ENCODE measurements at regions not wholly inside any gene's neighbourhood (a gene's known extent, or its start where the extent isn't known, plus 50 kb on each side); places are given as distances from the start of the nearest gene placed in this dataset.
"Not testable (repeated sequence)": the region's sequence is repeated elsewhere in the genome, so short reads cannot be mapped to it uniquely, and the experiment has no call there.

DNA sequence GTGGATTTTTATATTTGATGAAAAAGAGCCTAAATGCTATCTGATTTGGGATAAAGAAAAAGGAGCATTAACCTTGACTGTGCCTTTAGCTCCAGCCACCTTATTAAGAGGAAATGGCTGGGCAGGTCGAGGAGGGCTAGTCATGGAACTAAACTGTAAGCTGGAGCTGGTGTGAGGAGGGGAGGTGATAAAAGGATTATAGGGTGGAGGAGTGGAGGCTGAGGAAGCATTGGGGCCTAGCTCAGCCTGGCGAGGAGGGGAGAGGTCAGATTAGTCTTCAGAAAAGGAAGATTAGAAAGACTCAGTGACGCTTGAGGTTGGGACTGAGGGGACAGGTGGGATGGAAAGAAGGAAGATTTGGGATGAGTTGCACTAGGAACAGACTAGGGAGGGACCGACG, 222.7 kb downstream of the OTOP1 start:
- H3K9me3 Mint-ChIP-seq; H3K4me3 Mint-ChIP-seq; DNase-seq; H3K27me3 Mint-ChIP-seq; POLR2A ChIA-PET; H3K4me1 Mint-ChIP-seq; H3K36me3 Mint-ChIP-seq (ENCODE audit: low read depth); H3K27ac Mint-ChIP-seq; CTCF ChIA-PET: not testable (repeated sequence)

DNA sequence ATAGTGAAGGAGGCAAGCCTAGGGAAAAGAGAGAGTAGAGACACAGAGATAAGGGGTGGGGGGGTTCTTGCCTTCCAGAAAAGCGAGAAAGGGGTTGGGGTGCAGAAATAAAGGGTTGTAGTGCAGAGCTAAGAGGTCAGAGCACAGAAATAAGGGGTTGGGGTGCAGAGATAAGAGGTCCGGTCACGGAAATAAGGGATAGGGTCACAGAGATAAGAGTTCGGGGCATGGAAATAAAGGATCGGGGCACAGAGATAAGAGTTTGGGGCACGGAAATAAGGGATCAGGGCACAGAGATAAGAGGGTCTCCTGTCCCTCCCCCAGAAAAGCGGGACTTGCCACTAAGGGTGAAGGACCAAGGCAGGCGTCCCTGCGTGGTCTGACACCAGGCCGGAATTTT, 222.0 kb downstream of the OTOP1 start:
- POLR2A ChIA-PET, H3K9me3 Mint-ChIP-seq: not testable (repeated sequence)

DNA sequence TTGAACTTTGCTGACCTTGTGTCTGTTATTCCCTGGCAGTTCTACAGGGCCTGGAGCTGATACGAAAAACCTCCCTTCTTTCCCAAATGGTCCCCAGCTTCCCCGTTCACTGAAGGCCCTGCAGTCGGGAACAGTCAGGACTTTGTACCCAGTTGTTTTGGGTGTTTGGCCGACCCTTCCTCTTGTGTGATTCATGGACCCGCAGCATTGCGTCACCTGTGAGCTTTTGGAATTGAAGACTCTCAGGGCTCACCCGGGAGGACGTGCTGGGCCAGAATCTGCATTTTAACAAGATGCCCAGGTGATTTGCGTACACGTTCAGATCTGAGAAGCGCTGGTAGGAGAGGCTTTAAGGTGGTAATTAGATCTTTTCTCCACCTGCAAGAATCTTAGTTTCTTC, 220.4 kb downstream of the OTOP1 start:
- H3K27me3 Mint-ChIP-seq; H3K36me3 Mint-ChIP-seq (ENCODE audit: low read depth); POLR2A ChIA-PET; H3K9me3 Mint-ChIP-seq; CTCF ChIA-PET; DNase-seq; H3K27ac Mint-ChIP-seq; H3K4me3 Mint-ChIP-seq; H3K4me1 Mint-ChIP-seq: not testable (repeated sequence)

More for the DNA sequence above, 222.0 kb downstream of the OTOP1 start:
- H3K27ac Mint-ChIP-seq; CTCF ChIA-PET; H3K36me3 Mint-ChIP-seq (ENCODE audit: low read depth); H3K4me3 Mint-ChIP-seq; H3K4me1 Mint-ChIP-seq; DNase-seq; H3K27me3 Mint-ChIP-seq: not testable (repeated sequence)

DNA sequence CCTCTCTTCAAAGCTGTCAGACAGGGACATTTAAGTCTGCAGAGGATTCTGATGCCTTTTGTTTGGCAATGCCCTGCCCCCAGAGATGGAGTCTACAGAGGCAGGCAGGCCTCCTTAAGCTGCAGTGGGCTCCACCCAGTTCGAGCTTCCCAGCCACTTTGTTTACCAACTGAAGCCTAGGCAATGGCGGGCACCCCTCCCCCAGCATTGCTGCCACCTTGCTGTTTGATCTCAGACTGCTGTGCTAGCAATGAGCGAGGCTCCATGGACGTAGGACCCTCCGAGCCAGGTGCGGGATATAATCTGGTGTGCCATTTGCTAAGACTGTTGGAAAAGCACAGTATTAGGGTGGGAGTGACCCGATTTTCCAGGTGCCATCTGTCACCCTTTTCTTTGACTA, 207.7 kb downstream of the OTOP1 start:
- CTCF ChIA-PET; H3K27ac Mint-ChIP-seq; H3K4me1 Mint-ChIP-seq; H3K4me3 Mint-ChIP-seq; POLR2A ChIA-PET; H3K9me3 Mint-ChIP-seq; H3K36me3 Mint-ChIP-seq (ENCODE audit: low read depth); DNase-seq: not testable (repeated sequence)
- peaks cover 23% of the 10 kb centered on the region for H3K27me3 Mint-ChIP-seq

GRCh38 chr4:4021161-4021560, 205.6 kb downstream of the OTOP1 start:
- H3K9me3 Mint-ChIP-seq; H3K36me3 Mint-ChIP-seq (ENCODE audit: low read depth); CTCF ChIA-PET; H3K4me3 Mint-ChIP-seq; H3K4me1 Mint-ChIP-seq; H3K27ac Mint-ChIP-seq; DNase-seq; POLR2A ChIA-PET: not testable (repeated sequence)
- peaks cover 19% of the 10 kb centered on the region for H3K27me3 Mint-ChIP-seq

DNA sequence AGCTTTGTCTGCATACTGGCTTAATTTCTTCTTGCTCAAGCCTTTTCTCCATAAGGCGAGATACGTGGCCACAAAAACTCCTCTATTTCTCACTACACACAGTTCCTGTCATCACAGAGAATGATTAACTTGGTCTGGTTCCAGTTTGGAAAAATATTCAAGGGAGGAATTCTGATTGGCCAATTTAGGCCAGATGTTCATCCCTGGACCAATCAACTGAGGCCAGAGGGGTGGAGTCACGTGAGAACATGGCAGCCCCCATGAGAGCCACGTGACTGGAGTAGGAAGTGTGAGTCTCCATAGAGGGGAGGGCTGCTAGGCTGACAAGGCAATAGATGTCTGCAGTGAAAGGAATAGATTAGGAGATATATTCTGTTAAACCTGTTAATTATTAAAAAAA, 200.0 kb downstream of the OTOP1 start:
- H3K4me1 Mint-ChIP-seq; POLR2A ChIA-PET; H3K9me3 Mint-ChIP-seq; DNase-seq; H3K4me3 Mint-ChIP-seq; CTCF ChIA-PET; H3K27me3 Mint-ChIP-seq; H3K27ac Mint-ChIP-seq; H3K36me3 Mint-ChIP-seq (ENCODE audit: low read depth): not testable (repeated sequence)

DNA sequence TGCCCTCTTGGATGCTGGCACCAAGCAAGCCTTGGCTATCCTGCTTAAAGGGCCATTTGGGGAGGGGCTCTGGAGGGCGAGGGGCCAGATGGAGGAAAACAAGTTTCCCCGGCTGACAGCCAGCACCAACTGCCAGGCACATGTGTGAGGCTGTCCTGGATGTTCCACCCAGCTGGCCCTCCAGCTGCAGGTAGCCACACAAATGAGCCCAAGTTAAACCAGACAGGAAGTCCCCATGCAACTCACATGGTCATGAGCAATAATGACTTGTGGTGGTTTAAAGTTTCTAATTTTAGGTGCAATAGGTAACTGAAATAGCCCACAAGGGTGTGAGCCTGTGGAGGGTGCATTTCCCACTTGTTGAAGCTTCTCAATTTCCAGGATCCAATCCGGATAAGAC, 198.0 kb downstream of the OTOP1 start:
- DNase-seq; POLR2A ChIA-PET; H3K27ac Mint-ChIP-seq; H3K4me1 Mint-ChIP-seq; CTCF ChIA-PET; H3K36me3 Mint-ChIP-seq (ENCODE audit: low read depth); H3K27me3 Mint-ChIP-seq; H3K9me3 Mint-ChIP-seq; H3K4me3 Mint-ChIP-seq: not testable (repeated sequence)

- POLR2A ChIA-PET; H3K36me3 Mint-ChIP-seq (ENCODE audit: low read depth); H3K4me1 Mint-ChIP-seq; H3K9me3 Mint-ChIP-seq; CTCF ChIA-PET; DNase-seq; H3K27me3 Mint-ChIP-seq; H3K27ac Mint-ChIP-seq; H3K4me3 Mint-ChIP-seq: not testable (repeated sequence)
These were observed 196.2 kb downstream of the OTOP1 start for GRCh38 chr4:4030509-4030908.

- H3K4me1 Mint-ChIP-seq; POLR2A ChIA-PET; DNase-seq; CTCF ChIA-PET; H3K27me3 Mint-ChIP-seq; H3K27ac Mint-ChIP-seq; H3K9me3 Mint-ChIP-seq; H3K4me3 Mint-ChIP-seq; H3K36me3 Mint-ChIP-seq (ENCODE audit: low read depth): not testable (repeated sequence)
These were observed 195.1 kb downstream of the OTOP1 start for GRCh38 chr4:4031446-4032135.

- CTCF ChIA-PET; H3K9me3 Mint-ChIP-seq; POLR2A ChIA-PET; H3K4me1 Mint-ChIP-seq; H3K4me3 Mint-ChIP-seq; H3K27ac Mint-ChIP-seq; DNase-seq; H3K27me3 Mint-ChIP-seq; H3K36me3 Mint-ChIP-seq (ENCODE audit: low read depth): not testable (repeated sequence)
These were observed 194.4 kb downstream of the OTOP1 start for GRCh38 chr4:4032364-4032763.

GRCh38 chr4:4032801-4033605, 193.7 kb downstream of the OTOP1 start:
- CTCF ChIA-PET; H3K4me1 Mint-ChIP-seq; H3K27me3 Mint-ChIP-seq; H3K9me3 Mint-ChIP-seq; POLR2A ChIA-PET; H3K27ac Mint-ChIP-seq; H3K4me3 Mint-ChIP-seq; H3K36me3 Mint-ChIP-seq (ENCODE audit: low read depth): not testable (repeated sequence)
- peak; percentile 33 for DNase-seq

DNA sequence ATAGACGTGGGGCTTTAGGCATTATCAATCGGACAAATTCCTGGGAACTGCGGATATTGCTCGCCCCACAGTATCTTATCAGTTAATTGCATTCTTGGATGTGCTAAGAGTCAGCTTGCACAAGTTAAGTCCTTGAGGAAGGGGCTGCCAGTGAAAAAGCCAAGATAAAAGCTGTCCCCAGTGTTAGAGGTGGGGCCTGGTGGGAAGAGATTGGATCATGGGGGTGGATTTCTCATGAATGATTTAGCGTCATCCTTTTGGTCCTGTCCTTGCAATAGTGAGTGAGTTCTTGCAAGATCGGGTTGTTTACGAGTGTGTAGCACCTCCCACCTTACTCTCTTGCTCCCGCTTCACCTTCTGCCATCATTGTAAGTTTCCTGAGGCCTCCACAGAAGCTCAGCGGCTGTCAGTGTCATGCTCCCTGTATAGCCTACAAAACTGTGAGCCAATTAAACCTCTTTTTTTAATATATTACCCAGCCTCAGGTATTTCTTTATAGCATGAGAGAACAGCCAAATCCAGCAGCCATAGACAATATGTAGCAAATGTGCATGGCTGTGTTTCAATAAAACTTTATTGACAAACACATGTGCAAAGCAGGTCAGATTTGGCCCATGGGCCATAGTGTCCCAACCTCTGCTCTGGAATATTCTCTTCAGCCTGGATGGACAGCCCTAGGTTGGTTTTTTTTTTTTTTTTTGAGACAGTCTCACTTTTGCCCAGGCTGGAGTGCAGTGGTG, 189.2 kb downstream of the OTOP1 start:
- H3K36me3 Mint-ChIP-seq (ENCODE audit: low read depth); H3K9me3 Mint-ChIP-seq; DNase-seq; H3K27ac Mint-ChIP-seq; CTCF ChIA-PET; H3K4me3 Mint-ChIP-seq; H3K27me3 Mint-ChIP-seq; POLR2A ChIA-PET; H3K4me1 Mint-ChIP-seq: not testable (repeated sequence)

GRCh38 chr4:4045823-4046222, 180.9 kb downstream of the OTOP1 start:
- H3K4me1 Mint-ChIP-seq; CTCF ChIA-PET; H3K9me3 Mint-ChIP-seq; H3K27ac Mint-ChIP-seq; H3K36me3 Mint-ChIP-seq (ENCODE audit: low read depth); H3K4me3 Mint-ChIP-seq; POLR2A ChIA-PET; DNase-seq: not testable (repeated sequence)
- peaks cover 41% of the 10 kb centered on the region for H3K27me3 Mint-ChIP-seq

DNA sequence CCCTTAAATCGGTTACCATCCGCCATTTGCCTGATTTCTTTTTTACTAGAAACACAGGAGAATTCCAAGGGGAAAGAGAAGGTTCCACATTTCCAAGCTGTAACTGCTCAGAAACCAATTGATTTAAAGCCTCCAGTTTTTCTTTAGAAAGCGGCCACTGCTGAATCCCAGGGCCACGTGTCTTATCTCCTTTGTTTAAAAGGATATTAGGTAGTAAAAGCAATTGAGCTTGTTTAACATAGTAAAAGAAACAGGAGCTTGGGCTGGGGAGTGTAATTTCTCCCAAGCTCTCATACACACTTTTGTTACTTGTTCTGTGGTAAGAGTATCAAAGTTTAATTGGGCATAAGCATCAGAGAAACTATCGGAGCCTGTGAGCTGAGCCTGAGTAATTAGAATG, 180.0 kb downstream of the OTOP1 start:
- H3K4me3 Mint-ChIP-seq; H3K27ac Mint-ChIP-seq; DNase-seq; CTCF ChIA-PET; H3K9me3 Mint-ChIP-seq; H3K4me1 Mint-ChIP-seq; H3K36me3 Mint-ChIP-seq (ENCODE audit: low read depth); POLR2A ChIA-PET: not testable (repeated sequence)
- H3K27me3 Mint-ChIP-seq, result peaks cover 41% of the 10 kb centered on the region
